Spleen (tissue), 11 donors: ENCODE measurements at regions not wholly inside any gene's neighbourhood (a gene's known extent, or its start where the extent isn't known, plus 50 kb on each side); places are given as distances from the start of the nearest gene placed in this dataset.

Experiments
- DNase-seq: peaks from one replicate; pipeline ENCODE4 v3.0.0-alpha.2; 2020
- H3K27ac ChIP-seq, 8 donors: fragments of 200-600 bp; sonication (generic) in 7 of 8; 1 replicate in 4 of 8; 2 replicates in 4 of 8; pipeline versions ENCODE4 v1.5.0 to v1.8.0; 2016 to 2021; ENCODE audit warnings: inconsistent platforms in 4 of 8, mild to moderate bottlenecking in 4 of 8, moderate library complexity in 1 of 8
- H3K27me3 ChIP-seq, 7 donors: fragments of 200-600 bp; sonication (generic) in 6 of 7; replicated peaks in 1 of 7; 1 replicate in 4 of 7; 2 replicates in 3 of 7; pipeline versions ENCODE4 v1.5.0 to v1.8.0; 2016 to 2021; ENCODE audit warnings: inconsistent platforms in 3 of 7, mild to moderate bottlenecking in 1 of 7
- H3K36me3 ChIP-seq, 6 donors: fragments of 200-600 bp; sonication (generic) in 5 of 6; 1 replicate in 4 of 6; 2 replicates in 2 of 6; pipeline versions ENCODE4 v1.5.0 to v1.8.0; 2016 to 2021; ENCODE audit warnings: inconsistent platforms in 2 of 6
- H3K4me1 ChIP-seq, 6 donors: fragments of 200-600 bp; sonication (generic) in 5 of 6; 1 replicate in 3 of 6; 2 replicates in 3 of 6; pipeline versions ENCODE4 v1.5.0 to v1.8.0; 2016 to 2021; ENCODE audit warnings: inconsistent platforms in 3 of 6
- H3K4me3 ChIP-seq, 8 donors: fragments of 200-600 bp; sonication (generic) in 7 of 8; 1 replicate in 4 of 8; 2 replicates in 4 of 8; pipeline versions ENCODE4 v1.5.0 to v1.8.0; 2016 to 2021; ENCODE audit warnings: inconsistent platforms in 4 of 8, mild to moderate bottlenecking in 4 of 8, moderate library complexity in 2 of 8
- H3K9me3 ChIP-seq, 8 donors: fragments of 200-600 bp; sonication (generic) in 7 of 8; 1 replicate in 4 of 8; 2 replicates in 4 of 8; pipeline versions ENCODE4 v1.5.0 to v1.8.0; 2016 to 2021; ENCODE audit warnings: inconsistent platforms in 4 of 8
- CTCF ChIP-seq, 11 experiments: fragments of 200-600 bp in 7 of 11; fragments of 450-650 bp in 4 of 11; sonication (generic) in 4 of 11; IDR thresholded peaks in 8 of 11; conservative IDR thresholded peaks in 3 of 11; 1 replicate in 7 of 11; 2 replicates in 4 of 11; pipeline versions ENCODE4 v1.4.0 to v1.8.0; 2016 to 2021; ENCODE audit warnings: antibody characterized with exemption in 11 of 11, inconsistent platforms in 4 of 11, mild to moderate bottlenecking in 1 of 11
- POLR2A ChIP-seq, 3 donors: fragments of 450-650 bp; IDR thresholded peaks; one replicate each; pipeline ENCODE4 v1.5.1; 2017; ENCODE audit warnings: antibody characterized with exemption in 3 of 3, mild to moderate bottlenecking in 1 of 3
- POLR2AphosphoS5 ChIP-seq, 3 donors: sonication (generic); formaldehyde crosslinking; IDR thresholded peaks; one replicate each; pipeline ENCODE4 v1.5.1; 2017; ENCODE audit warnings: antibody characterized with exemption in 3 of 3
- WGBS, 5 donors: extraction: QIAGEN DNeasy Blood & Tissue Kit in 3 of 5; methylation state at CpG; one replicate each; pipeline versions ENCODE4 v1.1.5 to v1.1.7; 2013 to 2018; 5-methylcytosine and 5-hydroxymethylcytosine counted together
- intact Hi-C: fragments of 100-400 bp; cut with DNase I; formaldehyde crosslinking; loops from one replicate; pipeline ENCODE4 v1.15.0; 2023; ENCODE audit warnings: low total_unique reads
- donor health status: healthy with polysubstance abuse.
- donor health status: DM: no; HTN: no; CAD: no; lungs with moderate emphysema.
- donor health status: DM: no; HTN: no; CAD: no.
- donor health status: Bipolar disorder and iron deficiency.
- donor health status: healthy.
- donor health status: DM: no; HTN: no; CAD: no.
- donor health status: DM: yes; HTN: yes; CAD: no.

- Histone ChIP-seq H3K27me3 (no peaks in the 10 kb centered on the region), H3K36me3 (no peaks in the 10 kb centered on the region), H3K9me3 (no peaks in the 10 kb centered on the region), H3K4me3 (no peak overlapping the region), H3K4me1 (no peaks in the 10 kb centered on the region), H3K27ac (no peak overlapping the region)
- DNase-seq = no peak
- TF ChIP-seq POLR2A (IDR thresholded peaks at IDR 0.05) = no peak
- 92 to 97% (median 94%) methylated on average over 11 of the region's 11 CpGs for WGBS, 5 donors
- intact Hi-C loops = no loop called here
Observed at GRCh38 chr15:95536638-95537037, 793.9 kb upstream of the NR2F2 start.

DNA sequence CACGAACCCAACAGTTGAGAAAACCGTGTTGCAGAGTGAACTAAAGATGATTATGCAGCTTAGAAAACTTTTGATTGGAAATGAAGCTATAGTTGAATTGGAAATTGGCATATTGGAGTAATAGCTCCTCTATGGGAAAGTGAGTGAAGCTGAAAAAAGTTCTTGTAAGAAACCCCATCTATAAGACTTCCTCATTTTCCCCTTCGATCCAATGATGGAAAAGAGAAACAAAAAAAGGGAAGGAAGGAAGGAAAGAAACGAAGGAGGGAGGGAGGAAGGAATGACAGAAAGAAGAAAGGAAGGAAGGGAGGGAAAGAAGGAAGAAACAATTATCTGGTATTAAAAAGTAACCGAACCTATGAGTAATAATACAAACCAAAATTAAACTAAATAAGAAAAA lies 791.8 kb upstream of the NR2F2 start:
- Histone ChIP-seq H3K27ac (no peak overlapping the region), H3K9me3 (no peaks in the 10 kb centered on the region), H3K4me3 (no peak overlapping the region), H3K36me3 (no peaks in the 10 kb centered on the region), H3K4me1 (no peaks in the 10 kb centered on the region), H3K27me3 (no peaks in the 10 kb centered on the region)
- TF ChIP-seq POLR2AphosphoS5 (IDR thresholded peaks at IDR 0.05) = no peak
- TF ChIP-seq POLR2A (IDR thresholded peaks at IDR 0.05) = no peak
- no peak for TF ChIP-seq CTCF (IDR thresholded peaks at IDR 0.05 in 8 of 11, conservative IDR thresholded peaks at IDR 0.05 in 3 of 11)
- WGBS, 5 donors = 50 to 67% (median 56%) methylated on average over 5 of the region's 5 CpGs
- intact Hi-C loops = no loop called here
- no peak for DNase-seq

DNA sequence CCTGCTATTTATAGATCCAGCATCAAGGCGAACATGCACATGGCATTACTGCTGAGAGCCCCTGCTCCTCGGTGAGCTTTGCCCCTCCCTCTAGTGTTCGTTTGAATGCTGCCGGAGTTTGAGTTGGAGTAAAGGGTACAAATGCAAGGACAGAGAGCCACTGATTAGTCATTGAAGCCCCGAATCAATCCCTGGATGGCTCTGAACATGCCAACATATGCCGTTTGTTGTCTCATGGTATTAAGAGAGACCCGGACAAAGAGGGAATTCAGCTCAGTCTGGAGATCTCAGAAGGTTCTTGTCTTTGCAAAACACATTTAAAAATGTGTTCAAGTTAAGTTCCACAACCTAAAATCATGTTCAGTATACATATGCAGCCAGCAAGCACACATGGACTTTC lies 789.2 kb upstream of the NR2F2 start:
- H3K27ac ChIP-seq = no peak overlapping the region

GRCh38 chr15:95549168-95549738 lies 781.2 kb upstream of the NR2F2 start:
- TF ChIP-seq POLR2AphosphoS5 (IDR thresholded peaks at IDR 0.05) = no peak
- TF ChIP-seq CTCF (IDR thresholded peaks at IDR 0.05 in 8 of 11, conservative IDR thresholded peaks at IDR 0.05 in 3 of 11) = no peak
- no peak for TF ChIP-seq POLR2A (IDR thresholded peaks at IDR 0.05)
- 52 to 62% (median 61%) methylated on average over 3 of the region's 3 CpGs for WGBS, 5 donors
- Histone ChIP-seq H3K4me3 (no peak overlapping the region), H3K27ac (no peak overlapping the region), H3K9me3 (no peaks in the 10 kb centered on the region), H3K27me3 (no peaks in the 10 kb centered on the region), H3K4me1 (no peaks in the 10 kb centered on the region), H3K36me3 (no peaks in the 10 kb centered on the region)
- DNase-seq = no peak
- intact Hi-C loops = no loop called here

More for the DNA sequence above, 789.2 kb upstream of the NR2F2 start:
- H3K36me3 ChIP-seq = no peaks in the 10 kb centered on the region
- H3K4me1 ChIP-seq = no peaks in the 10 kb centered on the region
- 75 to 89% (median 81%) methylated on average over 7 of the region's 7 CpGs for WGBS, 5 donors
- H3K27me3 ChIP-seq = no peaks in the 10 kb centered on the region
- H3K4me3 ChIP-seq = no peak overlapping the region
- intact Hi-C loops = no loop called here
- no peaks in the 10 kb centered on the region for H3K9me3 ChIP-seq
- no peak for TF ChIP-seq POLR2A (IDR thresholded peaks at IDR 0.05)
- no peak for TF ChIP-seq CTCF (IDR thresholded peaks at IDR 0.05 in 8 of 11, conservative IDR thresholded peaks at IDR 0.05 in 3 of 11)
- no peak for TF ChIP-seq POLR2AphosphoS5 (IDR thresholded peaks at IDR 0.05)
- no peak for DNase-seq

GRCh38 chr15:95550702-95551101 lies 779.8 kb upstream of the NR2F2 start:
- WGBS, 5 donors = 86 to 94% (median 90%) methylated on average over 4 of the region's 4 CpGs
- no peak for DNase-seq
- TF ChIP-seq CTCF (IDR thresholded peaks at IDR 0.05 in 8 of 11, conservative IDR thresholded peaks at IDR 0.05 in 3 of 11) (no peak), POLR2A (IDR thresholded peaks at IDR 0.05) (no peak), POLR2AphosphoS5 (IDR thresholded peaks at IDR 0.05) (no peak)

More at GRCh38 chr15:95550702-95551101, 779.8 kb upstream of the NR2F2 start:
- Histone ChIP-seq H3K36me3 (no peaks in the 10 kb centered on the region), H3K4me3 (no peak overlapping the region), H3K4me1 (no peaks in the 10 kb centered on the region), H3K27ac (no peak overlapping the region), H3K9me3 (no peaks in the 10 kb centered on the region), H3K27me3 (no peaks in the 10 kb centered on the region)
- intact Hi-C loops = no loop called here
